DMS153 (cell line): ENCODE measurements at regions not wholly inside any gene's neighbourhood (a gene's known extent, or its start where the extent isn't known, plus 50 kb on each side); places are given as distances from the start of the nearest gene placed in this dataset.
A peak's percentile ranks its signal among the peaks of the same experiment; 100 is the strongest.

Source experiments
- DNase-seq: peaks from one replicate; lab custom pipeline; 2025; lab: John Stamatoyannopoulos, UW

DNA sequence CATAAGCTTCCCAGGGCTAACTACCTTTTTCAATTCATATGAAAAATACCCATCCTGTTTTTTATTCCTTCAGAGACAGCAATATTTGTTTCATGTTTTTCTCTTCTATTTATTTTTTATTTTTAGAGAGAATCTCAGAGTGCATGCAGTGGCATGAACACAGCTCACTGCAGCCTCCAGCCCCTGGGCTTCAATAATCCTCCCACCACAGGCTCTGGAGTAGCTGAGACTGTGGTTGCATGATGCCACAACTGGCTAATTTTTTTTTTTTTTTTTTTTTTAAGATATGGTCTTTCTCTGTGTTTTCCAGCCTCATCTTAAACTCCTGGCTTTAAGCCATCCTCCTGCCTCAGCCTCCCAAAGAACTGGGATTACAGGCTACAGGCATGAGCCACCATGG is 296.7 kb upstream of the AKR1E2 start:
- DNase-seq: no peak

DNA sequence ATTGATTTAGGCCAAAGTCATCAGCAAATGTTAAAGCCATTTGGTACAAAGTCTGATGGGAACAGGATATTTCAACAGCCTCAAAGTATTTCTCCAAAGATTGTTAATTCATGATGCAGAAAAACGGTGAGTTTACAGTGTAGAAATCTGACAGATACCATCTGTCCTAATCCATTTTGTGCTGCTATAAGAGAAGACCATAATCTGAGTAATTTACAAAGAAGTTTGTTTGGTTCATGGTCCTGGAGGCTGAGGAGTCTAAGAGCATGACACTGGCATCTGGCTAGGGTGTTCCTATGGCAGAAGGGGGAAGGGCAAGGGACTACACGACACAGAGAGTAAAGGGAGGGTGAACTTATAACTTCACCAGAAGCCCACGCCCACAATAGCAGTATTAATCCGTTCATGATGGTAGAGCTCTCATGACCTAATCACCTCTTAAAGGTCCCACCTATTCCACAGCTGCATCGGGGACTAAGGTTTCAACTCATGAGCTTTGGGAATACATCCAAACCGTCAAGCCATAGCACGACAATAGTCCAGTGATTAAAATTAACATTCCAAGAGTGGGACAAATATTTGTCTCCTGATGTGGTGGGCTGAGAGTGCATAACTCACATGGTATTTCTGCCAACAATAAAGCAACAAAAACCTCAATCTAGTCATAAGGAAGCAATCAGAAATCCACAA is 298.6 kb upstream of the AKR1E2 start:
- no peak for DNase-seq

DNA sequence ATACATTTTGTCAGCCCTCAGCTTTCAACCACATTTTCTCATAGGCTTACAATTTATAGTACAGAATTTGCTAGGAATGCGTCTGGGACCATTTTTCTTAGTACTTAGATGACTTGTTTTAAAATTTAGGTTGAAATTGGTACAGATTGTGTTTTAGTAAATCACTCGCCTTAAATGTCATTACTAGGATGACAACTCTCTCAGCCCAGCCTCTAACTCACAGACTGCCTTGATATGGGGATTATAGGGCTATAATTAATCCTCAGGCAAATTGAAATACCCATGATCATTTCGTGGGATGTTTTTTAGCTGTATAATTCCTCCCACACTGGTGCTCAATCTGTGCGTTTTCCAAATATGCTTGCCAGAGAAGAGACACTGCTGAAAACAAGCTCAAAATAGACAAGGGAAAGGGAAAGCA is 299.7 kb upstream of the AKR1E2 start:
- DNase-seq: no peak

DNA sequence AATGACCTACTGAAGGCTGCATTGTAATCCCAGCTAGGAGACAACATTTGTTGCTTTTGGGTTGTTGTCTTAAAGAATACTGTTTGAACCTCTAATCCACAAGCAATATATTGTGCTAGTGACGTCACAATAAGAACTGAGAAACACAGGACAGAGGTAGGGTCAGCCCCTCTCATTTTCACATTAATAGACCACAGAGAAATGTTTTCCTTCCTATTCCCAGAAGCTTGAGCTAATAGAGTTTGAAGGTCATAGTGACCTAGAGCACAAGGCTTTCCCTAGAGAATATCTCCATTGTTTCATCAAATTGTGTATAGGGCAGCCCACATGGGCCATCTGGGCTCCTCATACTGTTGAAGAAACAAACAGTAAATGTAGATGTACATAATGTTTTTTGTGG is 300.9 kb upstream of the AKR1E2 start:
- no peak for DNase-seq

DNA sequence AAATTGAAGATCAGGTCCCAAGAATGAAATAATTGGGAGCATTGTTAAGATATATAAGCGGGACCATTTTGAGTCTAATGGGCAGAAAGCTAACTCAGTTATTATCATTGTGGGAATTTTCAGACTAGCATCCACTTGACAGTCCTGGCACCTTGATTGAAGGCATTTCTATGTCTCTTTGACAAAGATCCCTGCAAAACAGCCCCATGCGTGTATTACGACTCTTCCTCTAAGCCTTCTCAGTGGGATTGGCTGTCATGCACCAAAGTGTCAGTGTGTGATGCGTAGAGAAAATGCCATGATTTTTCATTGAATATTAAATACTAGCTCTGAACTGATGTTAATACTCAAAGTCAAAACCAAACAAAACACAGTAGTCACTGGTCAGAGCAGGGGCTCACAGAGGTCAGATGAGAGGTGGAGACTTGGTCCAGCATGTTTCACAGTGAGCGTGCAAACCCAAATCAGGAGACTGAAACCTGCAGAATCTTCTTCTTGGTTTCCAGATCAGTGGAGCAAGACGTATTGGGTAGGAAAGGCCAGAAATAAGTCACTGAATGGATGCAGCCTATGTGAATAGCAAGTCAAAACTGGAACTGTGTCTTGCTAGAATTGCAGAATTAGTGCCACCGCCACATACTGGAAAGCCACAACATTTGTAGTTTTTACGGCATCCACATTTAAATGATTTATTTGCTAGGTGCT is 303.6 kb upstream of the AKR1E2 start:
- DNase-seq: no peak

DNA sequence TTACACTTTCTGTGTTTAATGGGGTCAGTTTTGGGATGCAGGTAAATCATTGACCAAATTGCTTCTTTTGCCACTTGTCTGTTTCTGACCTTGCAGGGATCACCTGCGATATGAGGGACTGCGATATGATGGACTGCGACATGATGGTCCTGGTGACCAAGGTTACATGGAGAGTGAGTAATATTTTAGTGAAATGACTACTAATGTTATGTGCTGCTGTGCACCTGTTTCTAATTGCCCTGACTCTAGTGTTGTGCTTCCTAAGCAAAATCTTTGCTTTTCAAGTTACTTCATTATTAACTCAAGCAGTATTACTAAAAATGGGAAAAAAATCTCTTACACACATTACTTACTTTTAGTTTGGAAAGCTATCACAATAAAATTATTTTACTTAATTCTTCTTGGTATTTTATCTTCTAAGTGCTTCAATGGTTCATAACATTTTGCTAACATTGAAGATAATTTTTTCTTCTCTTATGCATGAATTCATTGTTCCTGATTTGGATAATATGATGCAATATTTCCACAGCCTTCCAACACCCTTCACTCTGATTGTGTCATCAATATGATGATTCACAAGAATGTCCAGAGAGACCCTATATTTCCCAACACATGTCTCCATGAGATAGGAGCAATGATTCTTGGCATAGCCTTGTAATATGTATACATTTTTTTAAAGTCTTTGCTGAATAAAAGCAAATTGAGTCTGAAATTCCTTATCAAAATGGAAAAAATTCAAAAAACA is 306.2 kb upstream of the AKR1E2 start:
- DNase-seq: no peak

DNA sequence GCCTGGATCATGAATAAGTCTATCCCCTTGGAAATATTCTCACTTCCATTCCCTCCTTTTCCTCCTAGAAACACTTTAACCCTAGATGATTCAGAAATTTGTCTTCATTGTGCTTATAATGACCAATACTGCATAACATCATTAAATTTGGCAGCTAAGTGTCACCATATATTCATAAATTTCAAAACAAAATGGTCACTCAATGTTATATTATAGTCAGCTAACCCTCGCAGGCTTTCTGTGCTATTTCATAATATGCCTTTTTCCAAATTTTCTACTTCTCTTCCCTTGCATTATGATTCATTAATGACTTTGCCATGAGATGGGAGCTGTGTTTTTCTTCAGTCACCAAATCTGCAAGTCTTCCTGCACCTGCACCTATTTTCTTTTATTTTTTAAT is 308.3 kb upstream of the AKR1E2 start:
- DNase-seq: no peak

DNA sequence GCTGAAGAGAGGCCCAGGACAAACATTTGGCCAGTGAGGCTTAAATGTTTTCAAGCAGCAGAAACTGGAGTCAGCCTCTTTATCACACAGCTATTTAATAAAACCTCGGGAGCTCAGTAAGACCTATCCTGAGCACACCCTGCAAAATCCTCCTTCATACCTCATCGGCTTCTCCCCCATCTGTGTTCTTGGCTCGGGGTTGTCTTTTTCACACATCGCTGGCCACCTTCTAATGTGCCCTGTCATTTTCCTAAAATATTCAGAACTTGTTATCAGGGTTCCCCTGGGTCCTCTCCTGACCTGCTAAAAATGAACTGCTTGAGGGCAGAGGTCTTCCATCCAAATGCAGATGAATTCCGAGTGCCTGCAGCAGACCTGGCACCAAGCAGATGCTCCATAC is 310.3 kb upstream of the AKR1E2 start:
- DNase-seq: no peak

DNA sequence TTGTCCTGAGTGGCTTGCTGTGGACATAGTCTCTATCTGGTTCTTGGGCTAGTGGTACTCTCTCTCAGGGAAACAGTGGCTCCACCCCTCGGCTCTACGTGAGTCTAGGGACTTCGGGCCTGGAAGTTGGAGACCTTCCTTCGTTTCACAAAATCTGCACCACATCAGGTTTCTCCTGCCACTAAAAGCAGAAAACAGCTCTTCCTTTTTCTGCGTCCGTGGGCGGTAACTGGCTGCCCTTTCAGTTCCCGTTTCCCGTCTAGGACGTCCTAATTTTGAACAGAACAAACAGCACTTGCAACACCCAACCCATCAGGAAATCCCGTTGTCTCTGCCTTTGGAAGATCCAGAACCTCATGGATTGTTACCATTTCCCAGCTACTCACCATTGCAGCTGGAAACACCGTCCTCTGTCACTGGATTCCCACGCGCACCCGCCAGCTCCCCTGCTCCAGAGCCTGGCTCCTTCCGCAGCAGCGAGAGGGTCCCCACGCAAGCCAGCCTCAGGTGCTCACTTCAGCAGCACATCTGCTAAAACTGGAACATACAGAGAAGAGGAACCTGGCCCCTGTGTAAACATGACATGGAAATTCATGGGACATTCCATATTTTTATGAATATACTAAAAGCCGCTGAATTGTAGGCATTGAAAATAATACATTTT is 311.4 kb upstream of the AKR1E2 start:
- DNase-seq: no peak

DNA sequence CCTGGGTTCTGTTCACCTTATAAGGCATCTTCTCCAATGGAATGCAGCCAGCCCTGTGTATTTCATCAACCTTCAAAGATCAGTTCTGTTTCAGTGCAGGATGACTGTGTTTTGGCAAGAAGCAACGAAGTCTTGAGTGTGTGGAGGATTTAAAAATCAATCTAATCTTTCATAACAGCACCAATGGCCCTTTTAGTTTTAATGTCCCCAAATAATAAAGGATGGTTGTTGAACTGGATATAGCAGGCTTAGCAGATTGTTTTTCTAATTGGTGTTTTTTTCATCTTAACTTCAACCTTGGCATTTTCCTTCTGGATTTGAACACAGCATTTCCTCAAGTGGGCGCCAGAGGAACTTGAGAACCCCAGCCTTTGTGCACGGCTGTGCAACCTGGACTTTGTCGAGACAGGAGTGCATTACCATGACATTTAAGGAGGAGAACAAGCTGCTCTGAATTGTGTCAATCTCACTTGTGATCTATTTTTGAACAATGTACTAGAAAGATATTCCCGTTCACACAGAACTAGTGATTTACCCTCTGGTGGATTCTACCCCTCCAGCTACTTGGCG is 313.3 kb upstream of the AKR1E2 start:
- DNase-seq: no peak

DNA sequence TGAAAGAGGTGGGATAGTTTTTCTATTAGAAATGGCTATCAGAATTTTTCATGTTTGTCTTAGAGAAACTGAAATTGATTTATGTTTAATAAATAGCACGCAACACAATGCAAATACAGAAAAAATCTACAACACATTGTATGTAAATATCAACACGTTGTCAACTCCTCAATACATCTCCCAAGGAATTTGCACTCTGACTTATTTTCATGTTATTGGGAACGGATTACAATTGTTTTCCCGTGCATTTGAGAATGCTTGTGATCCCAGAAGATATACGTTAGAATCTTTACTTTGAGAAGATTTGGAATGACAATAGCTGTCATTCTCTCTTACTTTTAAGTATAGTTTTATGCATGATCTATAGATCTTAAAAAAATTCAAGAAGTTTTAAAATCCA is 313.8 kb upstream of the AKR1E2 start:
- no peak for DNase-seq

DNA sequence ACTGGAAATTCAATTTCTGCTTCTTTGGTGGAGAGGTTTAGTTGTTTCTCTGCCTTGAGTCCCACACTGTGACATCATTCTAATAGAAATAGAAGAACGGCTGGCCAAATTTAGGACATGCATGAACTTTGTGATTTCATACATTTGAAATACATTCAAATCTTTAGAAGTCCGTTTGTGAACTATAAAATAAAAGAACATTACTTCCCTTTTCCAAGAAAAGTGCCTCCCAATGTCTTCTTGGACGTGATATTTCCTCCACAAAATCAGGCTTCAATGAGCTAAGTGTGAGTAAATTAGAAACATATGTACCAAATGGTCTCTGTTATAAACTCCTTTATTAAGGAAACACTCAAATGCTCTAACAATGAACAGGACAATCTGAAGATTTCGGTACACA is 314.5 kb upstream of the AKR1E2 start:
- no peak for DNase-seq

DNA sequence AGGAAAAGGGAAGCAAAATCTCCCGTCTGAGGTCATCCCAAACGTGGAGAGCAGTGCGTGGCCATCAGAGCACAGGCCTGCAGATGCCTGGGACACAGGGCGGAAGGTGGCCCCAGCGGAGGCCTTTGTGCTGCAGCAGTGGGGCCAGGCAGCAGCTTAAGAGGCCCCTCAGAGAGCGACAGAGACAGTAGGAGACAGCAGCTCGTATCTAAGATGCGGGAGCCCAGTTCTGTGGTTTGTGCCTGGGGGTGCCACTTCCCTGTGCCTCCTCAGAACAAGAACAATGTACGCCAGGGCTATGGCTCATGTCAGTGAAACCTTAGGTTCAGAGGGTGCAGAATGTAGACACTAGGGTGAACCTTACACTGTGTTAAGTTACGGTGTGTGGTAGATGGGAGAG is 316.6 kb upstream of the AKR1E2 start:
- DNase-seq: no peak

DNA sequence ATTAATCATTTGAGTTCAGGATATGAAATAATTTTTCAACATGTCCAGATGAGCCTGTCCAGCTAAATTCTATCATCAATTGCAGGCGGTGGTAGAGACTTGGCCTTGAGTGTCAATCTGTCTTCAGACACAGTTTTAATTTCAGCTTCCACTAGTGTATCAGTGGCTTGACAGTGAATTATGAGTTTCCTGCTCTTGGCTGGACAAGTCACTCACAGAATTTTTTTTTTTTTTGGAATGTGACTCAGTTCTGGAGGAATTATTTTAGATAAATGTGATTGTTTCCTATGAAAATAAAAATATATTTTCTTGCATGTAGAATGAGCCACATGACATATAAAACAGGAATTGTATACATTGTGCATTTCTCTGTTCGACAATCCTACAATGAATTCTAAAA is 319.9 kb upstream of the AKR1E2 start:
- DNase-seq: no peak

DNA sequence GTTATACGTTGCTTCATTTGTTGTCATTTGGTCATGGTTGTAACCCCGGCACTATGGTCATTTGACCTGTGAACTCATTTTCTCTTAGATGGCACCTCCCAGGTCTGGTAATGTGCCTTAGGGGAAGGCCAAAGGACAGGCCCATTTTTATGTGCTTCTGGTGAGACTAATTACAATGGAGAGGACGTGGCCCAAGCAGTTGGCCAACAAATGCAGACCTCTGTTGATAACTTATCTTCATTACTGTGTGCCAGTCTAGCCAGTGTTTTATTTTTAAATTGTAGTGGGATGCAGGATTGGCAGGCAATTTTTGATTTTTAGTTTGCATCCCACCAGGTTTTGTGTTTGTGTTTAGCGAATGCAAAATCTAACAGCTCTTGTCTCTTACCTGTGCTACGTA is 321.5 kb upstream of the AKR1E2 start:
- DNase-seq: no peak

DNA sequence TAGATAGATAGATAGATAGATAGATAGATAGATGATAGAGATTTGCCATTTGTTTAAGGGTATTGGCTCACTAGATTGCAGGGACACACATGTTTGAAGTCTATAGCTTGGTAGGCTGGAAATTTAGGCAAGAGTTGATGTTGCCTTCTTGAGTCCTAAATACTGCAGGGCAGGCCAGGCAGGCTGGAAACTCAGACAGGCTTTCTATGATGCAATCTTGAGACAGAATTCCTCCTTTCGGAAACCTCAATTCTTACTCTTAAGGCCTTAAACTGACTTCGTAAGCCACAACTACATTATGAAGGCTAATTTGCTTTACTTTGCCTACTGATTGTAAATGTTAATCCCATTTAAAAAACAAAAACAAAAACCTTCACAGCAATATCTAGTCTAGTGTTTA is 322.9 kb upstream of the AKR1E2 start:
- no peak for DNase-seq

DNA sequence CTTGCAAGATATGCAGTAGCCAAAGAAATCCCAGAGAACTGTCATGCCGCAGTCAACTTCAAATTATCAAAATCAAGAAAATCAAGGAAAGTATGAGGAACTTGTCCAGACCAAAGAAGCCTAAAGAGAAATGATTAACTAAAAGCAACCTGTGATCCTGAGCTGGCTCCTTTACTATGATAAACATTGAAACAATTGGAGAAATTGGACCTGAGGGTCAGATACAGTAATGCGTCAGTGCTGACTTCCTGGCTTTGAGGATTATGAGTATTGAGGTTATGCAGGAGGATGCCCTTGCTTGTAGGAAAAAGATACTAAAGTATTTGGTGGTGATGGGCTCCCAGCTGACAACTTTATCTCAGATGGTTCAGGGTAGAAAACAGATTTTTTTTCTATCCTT is 324.7 kb upstream of the AKR1E2 start:
- no peak for DNase-seq

DNA sequence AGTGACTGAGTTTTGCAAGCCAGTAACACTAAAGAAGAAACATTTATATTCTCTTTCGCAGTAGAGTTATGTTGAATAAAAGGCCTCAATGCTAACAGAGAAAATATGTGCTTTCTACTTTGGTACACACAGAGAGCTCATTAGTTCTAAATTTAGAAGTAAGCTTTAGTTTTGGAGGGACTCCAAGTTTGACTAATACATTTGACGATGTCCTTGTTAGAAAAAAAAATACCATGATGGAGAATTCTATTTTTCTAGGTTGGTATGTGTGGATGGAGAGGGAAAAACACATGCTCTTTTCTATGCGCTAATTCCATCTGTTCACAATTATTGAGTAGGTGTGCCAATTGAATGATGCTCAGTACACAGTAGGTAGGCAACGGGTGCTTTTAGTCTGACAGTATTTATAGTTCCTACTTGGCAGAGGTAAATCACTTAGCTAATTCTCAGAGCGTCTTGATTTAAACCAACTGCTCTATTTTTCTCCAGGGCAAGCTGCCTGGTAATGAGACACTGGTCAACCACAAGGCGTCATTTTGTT is 327.2 kb upstream of the AKR1E2 start:
- peak; percentile 16 for DNase-seq

DNA sequence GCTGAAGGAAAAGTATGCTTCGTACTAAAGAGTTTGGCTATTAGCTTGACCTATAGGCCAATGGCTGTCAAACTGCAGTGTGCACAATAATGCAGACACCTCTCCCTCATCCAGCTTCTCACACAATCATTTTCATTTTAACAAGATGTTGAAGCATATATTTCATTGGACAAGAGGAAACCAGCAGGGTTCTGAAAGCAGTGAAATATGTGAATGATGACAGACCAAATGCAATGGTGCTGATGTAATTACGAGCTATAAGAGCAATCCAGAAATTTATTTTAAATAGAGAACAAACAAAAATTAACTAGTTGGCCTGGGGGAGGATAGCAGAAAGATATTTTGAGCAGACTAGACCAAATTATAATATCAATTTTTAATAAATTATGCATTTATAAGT is 331.5 kb upstream of the AKR1E2 start:
- no peak for DNase-seq

DNA sequence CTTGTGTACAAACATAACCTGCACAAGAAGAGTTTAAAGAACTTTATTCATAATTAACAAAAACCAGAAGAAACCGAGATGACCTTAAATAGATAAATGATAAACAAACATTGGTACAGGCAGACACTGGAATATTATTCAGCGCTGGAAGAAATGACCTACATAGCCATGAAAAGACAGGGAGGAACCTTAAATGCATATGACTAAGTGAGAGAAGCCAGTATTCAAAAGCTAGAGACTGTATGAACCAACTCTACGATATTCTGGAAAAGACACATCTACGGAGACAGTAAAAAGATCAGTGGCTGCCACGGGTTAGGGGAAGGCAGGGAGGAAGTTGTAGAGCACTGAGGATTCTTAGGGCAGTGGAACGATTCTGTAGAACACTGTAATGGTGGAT is 333.8 kb upstream of the AKR1E2 start:
- no peak for DNase-seq

DNA sequence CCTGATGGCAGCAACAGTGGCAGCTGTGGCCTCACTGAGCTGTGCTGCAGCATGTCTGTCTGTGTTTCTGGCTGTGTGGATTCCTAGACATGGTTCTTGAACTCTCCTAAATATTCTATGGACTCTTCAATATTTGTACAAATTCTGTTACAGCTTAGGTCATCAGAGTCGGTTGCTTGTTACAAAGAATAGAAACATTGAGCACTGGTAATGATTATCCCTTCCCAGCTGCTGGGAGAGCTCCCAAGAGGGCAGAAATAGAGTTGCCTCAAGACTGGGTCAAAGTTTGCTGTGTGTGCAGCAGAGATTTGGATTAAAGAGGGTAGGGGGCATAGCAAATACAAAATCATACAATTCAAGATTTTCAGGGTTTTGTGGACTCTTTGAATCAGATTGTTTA is 337.1 kb upstream of the AKR1E2 start:
- DNase-seq: no peak

DNA sequence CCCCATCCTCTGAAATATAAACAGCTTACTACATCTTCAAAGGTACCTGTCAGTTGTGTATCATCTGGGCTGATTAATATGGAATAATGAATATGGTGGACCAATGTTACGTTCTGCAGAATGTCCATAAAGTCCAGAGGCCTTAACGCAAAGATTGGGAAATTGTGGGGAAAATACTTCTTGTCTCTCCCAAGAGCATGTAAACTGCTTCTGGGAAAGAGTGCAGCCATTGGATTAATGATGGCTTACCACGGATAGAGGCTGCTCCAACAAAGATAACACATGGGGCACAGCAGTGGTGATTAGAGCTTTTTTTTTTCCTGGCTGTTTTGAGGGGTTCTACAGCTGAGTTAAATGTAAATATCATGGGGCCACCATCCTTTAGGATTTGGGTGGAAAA is 340.4 kb upstream of the AKR1E2 start:
- DNase-seq: no peak
